ENCODE measurements at regions not wholly inside any gene's neighbourhood (a gene's known extent, or its start where the extent isn't known, plus 50 kb on each side); places are given as distances from the start of the nearest gene placed in this dataset.

DNA sequence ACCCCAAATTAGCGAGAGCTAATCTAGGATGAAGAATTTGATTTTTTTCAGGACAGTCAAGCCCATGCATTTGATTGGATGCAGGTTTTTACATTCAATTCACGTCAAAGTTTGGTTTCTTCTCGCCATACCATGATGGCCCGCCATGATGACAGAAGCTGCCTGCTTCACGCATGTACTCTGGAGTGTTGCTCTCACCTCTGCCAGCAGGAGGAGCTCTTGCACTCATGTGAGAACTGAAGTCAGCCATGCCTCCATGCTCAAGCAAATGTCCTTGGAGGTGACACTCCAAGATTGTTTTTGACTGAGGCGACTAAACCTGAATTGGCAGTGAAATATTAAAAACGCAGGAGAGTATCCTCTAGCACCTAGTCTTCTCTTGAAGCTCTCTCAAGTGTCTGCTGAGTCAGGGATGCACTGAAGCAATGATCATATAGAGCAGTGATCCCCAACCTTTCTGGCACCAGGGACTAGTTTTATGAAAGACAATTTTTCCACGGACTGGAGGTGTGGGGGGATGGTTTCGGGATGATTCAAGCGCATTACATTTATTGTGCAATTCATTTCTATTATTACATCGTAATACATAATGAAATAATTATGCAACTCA lies 120.9 kb downstream of the SAMMSON start:
- H3K4me1 ChIP-seq, result no peaks in the 10 kb centered on the region
- H3K9me3 ChIP-seq, result no peaks in the 10 kb centered on the region
- TF ChIP-seq POLR2AphosphoS5 (IDR thresholded peaks at IDR 0.05) (no peak), POLR2A (IDR thresholded peaks at IDR 0.05) (no peak)
- TF ChIP-seq, protein P1, sequence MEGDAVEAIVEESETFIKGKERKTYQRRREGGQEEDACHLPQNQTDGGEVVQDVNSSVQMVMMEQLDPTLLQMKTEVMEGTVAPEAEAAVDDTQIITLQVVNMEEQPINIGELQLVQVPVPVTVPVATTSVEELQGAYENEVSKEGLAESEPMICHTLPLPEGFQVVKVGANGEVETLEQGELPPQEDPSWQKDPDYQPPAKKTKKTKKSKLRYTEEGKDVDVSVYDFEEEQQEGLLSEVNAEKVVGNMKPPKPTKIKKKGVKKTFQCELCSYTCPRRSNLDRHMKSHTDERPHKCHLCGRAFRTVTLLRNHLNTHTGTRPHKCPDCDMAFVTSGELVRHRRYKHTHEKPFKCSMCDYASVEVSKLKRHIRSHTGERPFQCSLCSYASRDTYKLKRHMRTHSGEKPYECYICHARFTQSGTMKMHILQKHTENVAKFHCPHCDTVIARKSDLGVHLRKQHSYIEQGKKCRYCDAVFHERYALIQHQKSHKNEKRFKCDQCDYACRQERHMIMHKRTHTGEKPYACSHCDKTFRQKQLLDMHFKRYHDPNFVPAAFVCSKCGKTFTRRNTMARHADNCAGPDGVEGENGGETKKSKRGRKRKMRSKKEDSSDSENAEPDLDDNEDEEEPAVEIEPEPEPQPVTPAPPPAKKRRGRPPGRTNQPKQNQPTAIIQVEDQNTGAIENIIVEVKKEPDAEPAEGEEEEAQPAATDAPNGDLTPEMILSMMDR (IDR thresholded peaks at IDR 0.05 in 8 of 11, conservative IDR thresholded peaks at IDR 0.05 in 3 of 11), result peak in 9 of 11 experiments; percentile 14 to 69 (median 50)
- no peak overlapping the region for H3K4me3 ChIP-seq
- no peaks in the 10 kb centered on the region for H3K36me3 ChIP-seq
- H3K27ac ChIP-seq, result no peak overlapping the region
- peak; percentile 77 for DNase-seq
- H3K27me3 ChIP-seq (replicated peaks in 1 of 7), result no peaks in the 10 kb centered on the region
- WGBS, 5 donors, result 73 to 85% (median 79%) methylated on average over 11 of the region's 11 CpGs
- intact Hi-C loops (cut with DNase I; ENCODE audit: low total_unique reads), result no loop called here

DNA sequence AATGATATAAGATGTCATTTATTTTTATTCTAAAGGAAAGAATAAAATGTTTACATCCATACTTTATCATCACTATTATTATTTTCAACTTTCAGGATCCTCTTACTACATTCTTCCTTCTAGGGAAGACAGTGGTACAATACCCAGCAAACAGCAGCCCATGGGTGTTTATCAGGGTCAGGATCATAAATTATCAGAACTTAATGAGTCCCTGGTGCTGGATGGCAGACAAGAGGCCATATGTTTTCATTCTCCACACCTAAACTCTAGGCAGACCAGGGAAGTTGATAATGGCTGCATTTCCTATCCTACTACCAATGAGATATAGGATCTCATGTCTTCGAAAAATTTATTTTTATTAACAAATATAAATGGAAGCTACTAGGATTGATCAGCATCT lies 127.7 kb downstream of the SAMMSON start:
- WGBS, 5 donors, result 81 to 92% (median 88%) methylated on average over 1 of the region's 1 CpG
- no peaks in the 10 kb centered on the region for H3K36me3 ChIP-seq
- H3K9me3 ChIP-seq, result no peaks in the 10 kb centered on the region
- H3K27me3 ChIP-seq (replicated peaks in 1 of 7), result peaks cover 0 to 8% (median 0%) of the 10 kb centered on the region in 7 donors
- no peak overlapping the region for H3K27ac ChIP-seq
- no peak overlapping the region for H3K4me3 ChIP-seq
- no peak for DNase-seq
- TF ChIP-seq, protein P1 (IDR thresholded peaks at IDR 0.05 in 8 of 11, conservative IDR thresholded peaks at IDR 0.05 in 3 of 11), result no peak
- no peak for TF ChIP-seq POLR2A (IDR thresholded peaks at IDR 0.05)
- TF ChIP-seq POLR2AphosphoS5 (IDR thresholded peaks at IDR 0.05), result no peak
- H3K4me1 ChIP-seq, result no peaks in the 10 kb centered on the region
- intact Hi-C loops (cut with DNase I; ENCODE audit: low total_unique reads), result no loop called here

GRCh38 chr3:70137366-70137765 lies 137.8 kb downstream of the SAMMSON start:
- Histone ChIP-seq H3K27me3 (replicated peaks in 1 of 7) (peaks cover 0 to 4% (median 0%) of the 10 kb centered on the region in 7 donors), H3K4me1 (no peaks in the 10 kb centered on the region), H3K9me3 (no peaks in the 10 kb centered on the region), H3K27ac (no peak overlapping the region), H3K4me3 (no peak overlapping the region), H3K36me3 (no peaks in the 10 kb centered on the region)
- DNase-seq, result no peak
- intact Hi-C loops (cut with DNase I; ENCODE audit: low total_unique reads), result no loop called here
- 40 to 66% (median 46%) methylated on average over 2 of the region's 2 CpGs for WGBS, 5 donors
- TF ChIP-seq POLR2A (IDR thresholded peaks at IDR 0.05) (no peak), POLR2AphosphoS5 (IDR thresholded peaks at IDR 0.05) (no peak)

DNA sequence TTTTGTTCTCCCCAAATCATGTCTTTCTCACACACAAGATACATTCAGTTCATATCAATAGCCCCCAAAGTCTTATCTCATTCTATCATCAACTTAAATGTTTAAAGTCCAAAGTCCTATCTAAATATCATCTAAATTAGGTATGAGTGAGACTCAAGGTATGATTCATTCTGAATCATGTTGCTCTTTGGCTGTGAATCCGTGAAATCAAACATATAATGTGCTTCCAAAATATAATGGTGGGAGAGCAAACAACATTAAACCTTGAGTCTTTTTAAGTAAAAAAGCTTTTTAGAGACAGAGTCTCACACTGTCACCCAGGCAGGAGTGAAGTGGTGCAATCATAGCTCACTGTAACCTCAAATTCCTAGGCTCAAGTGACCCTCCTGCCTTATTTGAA lies 139.1 kb downstream of the SAMMSON start:
- no peaks in the 10 kb centered on the region for H3K4me1 ChIP-seq
- no peak overlapping the region for H3K4me3 ChIP-seq
- H3K9me3 ChIP-seq, result no peaks in the 10 kb centered on the region
- 31 to 45% (median 42%) methylated on average over 1 of the region's 1 CpG for WGBS, 5 donors
- peaks cover 0 to 4% (median 0%) of the 10 kb centered on the region in 7 donors for H3K27me3 ChIP-seq (replicated peaks in 1 of 7)
- no peak for DNase-seq
- intact Hi-C loops (cut with DNase I; ENCODE audit: low total_unique reads), result no loop called here
- TF ChIP-seq, protein P1 (IDR thresholded peaks at IDR 0.05 in 8 of 11, conservative IDR thresholded peaks at IDR 0.05 in 3 of 11), result no peak
- TF ChIP-seq POLR2AphosphoS5 (IDR thresholded peaks at IDR 0.05), result no peak
- no peak for TF ChIP-seq POLR2A (IDR thresholded peaks at IDR 0.05)
- H3K36me3 ChIP-seq, result no peaks in the 10 kb centered on the region
- H3K27ac ChIP-seq, result no peak overlapping the region

Measured in spleen (tissue), 11 donors.